ENCODE measurements at regions not wholly inside any gene's neighbourhood (a gene's known extent, or its start where the extent isn't known, plus 50 kb on each side); places are given as distances from the start of the nearest gene placed in this dataset.
"Not testable (repeated sequence)": the region's sequence is repeated elsewhere in the genome, so short reads cannot be mapped to it uniquely, and the experiment has no call there.

- not testable (repeated sequence) for TF ChIP-seq CTCF (conservative IDR thresholded peaks at IDR 0.05; ENCODE audit: low read length); EZH2phosphoT487 (IDR thresholded peaks at IDR 0.05; ENCODE audit: borderline replicate concordance, low read depth, low read length)
These were observed 303.3 kb upstream of the DPP6 start for GRCh38 chr7:153748885-153749284.
